ENCODE measurements at regions not wholly inside any gene's neighbourhood (a gene's known extent, or its start where the extent isn't known, plus 50 kb on each side); places are given as distances from the start of the nearest gene placed in this dataset.

DNA sequence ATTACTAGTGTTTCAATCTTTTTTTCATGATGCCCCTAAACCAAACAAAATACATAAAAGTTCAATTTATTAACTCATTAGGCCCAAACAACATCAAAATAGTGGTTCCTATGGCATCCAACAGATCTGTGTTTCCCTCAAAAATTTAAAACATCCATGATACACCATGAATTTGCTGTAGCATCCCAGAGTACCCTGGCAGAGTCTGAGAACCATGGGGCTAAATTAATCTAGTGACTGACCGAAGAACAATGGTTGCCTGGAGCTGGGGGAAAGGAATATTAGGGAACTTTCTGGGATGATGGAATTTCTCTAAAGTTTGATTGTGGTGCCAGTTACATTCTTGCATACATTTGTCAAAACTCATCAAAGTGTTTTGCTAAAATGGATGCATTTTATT is 79.5 kb upstream of the TRIO start (continued):
- no peak for TF ChIP-seq NFE2L1 (CRISPR knock-in tag; IDR thresholded peaks at IDR 0.05)
- no peak for TF ChIP-seq TCF7 (CRISPR knock-in tag; IDR thresholded peaks at IDR 0.05; ENCODE audit: low read depth)
- TF ChIP-seq, protein P1, sequence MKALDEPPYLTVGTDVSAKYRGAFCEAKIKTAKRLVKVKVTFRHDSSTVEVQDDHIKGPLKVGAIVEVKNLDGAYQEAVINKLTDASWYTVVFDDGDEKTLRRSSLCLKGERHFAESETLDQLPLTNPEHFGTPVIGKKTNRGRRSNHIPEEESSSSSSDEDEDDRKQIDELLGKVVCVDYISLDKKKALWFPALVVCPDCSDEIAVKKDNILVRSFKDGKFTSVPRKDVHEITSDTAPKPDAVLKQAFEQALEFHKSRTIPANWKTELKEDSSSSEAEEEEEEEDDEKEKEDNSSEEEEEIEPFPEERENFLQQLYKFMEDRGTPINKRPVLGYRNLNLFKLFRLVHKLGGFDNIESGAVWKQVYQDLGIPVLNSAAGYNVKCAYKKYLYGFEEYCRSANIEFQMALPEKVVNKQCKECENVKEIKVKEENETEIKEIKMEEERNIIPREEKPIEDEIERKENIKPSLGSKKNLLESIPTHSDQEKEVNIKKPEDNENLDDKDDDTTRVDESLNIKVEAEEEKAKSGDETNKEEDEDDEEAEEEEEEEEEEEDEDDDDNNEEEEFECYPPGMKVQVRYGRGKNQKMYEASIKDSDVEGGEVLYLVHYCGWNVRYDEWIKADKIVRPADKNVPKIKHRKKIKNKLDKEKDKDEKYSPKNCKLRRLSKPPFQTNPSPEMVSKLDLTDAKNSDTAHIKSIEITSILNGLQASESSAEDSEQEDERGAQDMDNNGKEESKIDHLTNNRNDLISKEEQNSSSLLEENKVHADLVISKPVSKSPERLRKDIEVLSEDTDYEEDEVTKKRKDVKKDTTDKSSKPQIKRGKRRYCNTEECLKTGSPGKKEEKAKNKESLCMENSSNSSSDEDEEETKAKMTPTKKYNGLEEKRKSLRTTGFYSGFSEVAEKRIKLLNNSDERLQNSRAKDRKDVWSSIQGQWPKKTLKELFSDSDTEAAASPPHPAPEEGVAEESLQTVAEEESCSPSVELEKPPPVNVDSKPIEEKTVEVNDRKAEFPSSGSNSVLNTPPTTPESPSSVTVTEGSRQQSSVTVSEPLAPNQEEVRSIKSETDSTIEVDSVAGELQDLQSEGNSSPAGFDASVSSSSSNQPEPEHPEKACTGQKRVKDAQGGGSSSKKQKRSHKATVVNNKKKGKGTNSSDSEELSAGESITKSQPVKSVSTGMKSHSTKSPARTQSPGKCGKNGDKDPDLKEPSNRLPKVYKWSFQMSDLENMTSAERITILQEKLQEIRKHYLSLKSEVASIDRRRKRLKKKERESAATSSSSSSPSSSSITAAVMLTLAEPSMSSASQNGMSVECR (CRISPR knock-in tag; IDR thresholded peaks at IDR 0.05; ENCODE audit: borderline replicate concordance): no peak
- TF ChIP-seq, protein P2, sequence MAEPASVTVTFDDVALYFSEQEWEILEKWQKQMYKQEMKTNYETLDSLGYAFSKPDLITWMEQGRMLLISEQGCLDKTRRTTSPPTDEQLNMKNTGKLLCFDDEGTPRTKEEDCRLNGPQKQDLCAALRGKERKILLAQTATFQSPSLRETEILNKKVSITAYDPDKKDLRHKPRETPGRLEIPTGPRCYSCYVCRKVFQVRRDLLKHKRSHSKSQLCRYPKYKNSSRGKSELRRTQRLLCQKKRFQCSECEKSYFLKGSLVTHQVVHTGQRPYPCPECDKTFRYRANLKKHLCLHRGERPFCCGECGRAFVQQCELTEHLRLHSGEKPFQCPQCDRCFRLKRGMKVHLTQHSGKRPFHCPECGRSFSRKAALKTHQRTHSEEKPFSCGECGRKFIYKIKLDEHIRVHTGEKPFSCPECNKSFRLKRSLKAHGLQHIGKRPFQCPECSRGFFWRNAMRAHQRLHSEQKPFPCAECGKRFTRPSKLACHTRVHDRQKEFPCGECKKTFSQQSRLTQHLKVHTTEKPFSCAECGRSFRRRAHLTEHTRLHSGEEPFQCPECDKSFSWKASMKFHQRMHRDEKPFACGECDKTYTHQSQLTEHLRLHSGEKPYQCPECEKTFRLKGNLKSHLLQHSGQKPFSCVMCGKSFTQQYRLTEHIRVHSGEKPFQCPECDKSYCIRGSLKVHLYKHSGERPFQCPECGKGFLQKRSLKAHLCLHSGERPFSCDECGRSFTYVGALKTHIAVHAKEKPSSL (CRISPR knock-in tag; conservative IDR thresholded peaks at IDR 0.05): no peak
- no peak for TF ChIP-seq GRHL2 (CRISPR knock-in tag; IDR thresholded peaks at IDR 0.05; ENCODE audit: insufficient replicate concordance, severe bottlenecking)
- TF ChIP-seq ZNF232 (CRISPR knock-in tag; IDR thresholded peaks at IDR 0.05): no peak
- TF ChIP-seq, protein P3, sequence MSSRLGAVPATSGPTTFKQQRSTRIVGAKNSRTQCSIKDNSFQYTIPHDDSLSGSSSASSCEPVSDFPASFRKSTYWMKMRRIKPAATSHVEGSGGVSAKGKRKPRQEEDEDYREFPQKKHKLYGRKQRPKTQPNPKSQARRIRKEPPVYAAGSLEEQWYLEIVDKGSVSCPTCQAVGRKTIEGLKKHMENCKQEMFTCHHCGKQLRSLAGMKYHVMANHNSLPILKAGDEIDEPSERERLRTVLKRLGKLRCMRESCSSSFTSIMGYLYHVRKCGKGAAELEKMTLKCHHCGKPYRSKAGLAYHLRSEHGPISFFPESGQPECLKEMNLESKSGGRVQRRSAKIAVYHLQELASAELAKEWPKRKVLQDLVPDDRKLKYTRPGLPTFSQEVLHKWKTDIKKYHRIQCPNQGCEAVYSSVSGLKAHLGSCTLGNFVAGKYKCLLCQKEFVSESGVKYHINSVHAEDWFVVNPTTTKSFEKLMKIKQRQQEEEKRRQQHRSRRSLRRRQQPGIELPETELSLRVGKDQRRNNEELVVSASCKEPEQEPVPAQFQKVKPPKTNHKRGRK (CRISPR knock-in tag; IDR thresholded peaks at IDR 0.05; ENCODE audit: borderline replicate concordance): no peak
- TF ChIP-seq, protein P4, sequence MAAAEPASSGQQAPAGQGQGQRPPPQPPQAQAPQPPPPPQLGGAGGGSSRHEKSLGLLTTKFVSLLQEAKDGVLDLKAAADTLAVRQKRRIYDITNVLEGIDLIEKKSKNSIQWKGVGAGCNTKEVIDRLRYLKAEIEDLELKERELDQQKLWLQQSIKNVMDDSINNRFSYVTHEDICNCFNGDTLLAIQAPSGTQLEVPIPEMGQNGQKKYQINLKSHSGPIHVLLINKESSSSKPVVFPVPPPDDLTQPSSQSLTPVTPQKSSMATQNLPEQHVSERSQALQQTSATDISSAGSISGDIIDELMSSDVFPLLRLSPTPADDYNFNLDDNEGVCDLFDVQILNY (CRISPR knock-in tag; IDR thresholded peaks at IDR 0.05): no peak
- TF ChIP-seq, protein P5, sequence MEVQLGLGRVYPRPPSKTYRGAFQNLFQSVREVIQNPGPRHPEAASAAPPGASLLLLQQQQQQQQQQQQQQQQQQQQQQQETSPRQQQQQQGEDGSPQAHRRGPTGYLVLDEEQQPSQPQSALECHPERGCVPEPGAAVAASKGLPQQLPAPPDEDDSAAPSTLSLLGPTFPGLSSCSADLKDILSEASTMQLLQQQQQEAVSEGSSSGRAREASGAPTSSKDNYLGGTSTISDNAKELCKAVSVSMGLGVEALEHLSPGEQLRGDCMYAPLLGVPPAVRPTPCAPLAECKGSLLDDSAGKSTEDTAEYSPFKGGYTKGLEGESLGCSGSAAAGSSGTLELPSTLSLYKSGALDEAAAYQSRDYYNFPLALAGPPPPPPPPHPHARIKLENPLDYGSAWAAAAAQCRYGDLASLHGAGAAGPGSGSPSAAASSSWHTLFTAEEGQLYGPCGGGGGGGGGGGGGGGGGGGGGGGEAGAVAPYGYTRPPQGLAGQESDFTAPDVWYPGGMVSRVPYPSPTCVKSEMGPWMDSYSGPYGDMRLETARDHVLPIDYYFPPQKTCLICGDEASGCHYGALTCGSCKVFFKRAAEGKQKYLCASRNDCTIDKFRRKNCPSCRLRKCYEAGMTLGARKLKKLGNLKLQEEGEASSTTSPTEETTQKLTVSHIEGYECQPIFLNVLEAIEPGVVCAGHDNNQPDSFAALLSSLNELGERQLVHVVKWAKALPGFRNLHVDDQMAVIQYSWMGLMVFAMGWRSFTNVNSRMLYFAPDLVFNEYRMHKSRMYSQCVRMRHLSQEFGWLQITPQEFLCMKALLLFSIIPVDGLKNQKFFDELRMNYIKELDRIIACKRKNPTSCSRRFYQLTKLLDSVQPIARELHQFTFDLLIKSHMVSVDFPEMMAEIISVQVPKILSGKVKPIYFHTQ (CRISPR knock-in tag; IDR thresholded peaks at IDR 0.05): no peak
- TF ChIP-seq, protein P6, sequence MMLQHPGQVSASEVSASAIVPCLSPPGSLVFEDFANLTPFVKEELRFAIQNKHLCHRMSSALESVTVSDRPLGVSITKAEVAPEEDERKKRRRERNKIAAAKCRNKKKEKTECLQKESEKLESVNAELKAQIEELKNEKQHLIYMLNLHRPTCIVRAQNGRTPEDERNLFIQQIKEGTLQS (CRISPR knock-in tag; conservative IDR thresholded peaks at IDR 0.05): no peak
- no peak for TF ChIP-seq NFYB (CRISPR knock-in tag; conservative IDR thresholded peaks at IDR 0.05; ENCODE audit: low read depth)

DNA sequence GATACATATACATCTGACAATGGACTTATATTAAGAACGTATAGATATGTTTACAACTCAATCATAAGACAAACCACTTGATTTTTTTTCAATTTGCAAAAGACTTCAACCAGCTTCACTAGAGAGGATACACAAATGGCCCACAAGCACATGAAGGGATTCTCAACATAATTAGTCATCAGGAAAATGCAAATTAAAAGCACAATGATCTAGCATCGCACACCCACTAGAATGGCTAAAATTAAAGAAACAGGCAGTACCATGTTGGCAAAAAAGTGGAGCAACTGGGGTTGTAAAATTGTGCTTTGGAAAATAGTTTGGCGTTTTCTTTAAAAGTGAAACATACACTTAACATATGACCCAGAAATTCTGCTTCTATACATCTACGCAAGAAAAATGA is 80.0 kb upstream of the TRIO start:
- no peak overlapping the region for H3K4me3 Mint-ChIP-seq
- H3K4me1 Mint-ChIP-seq: no peaks in the 10 kb centered on the region
- DNase-seq (ENCODE audit: low spot score): no peak
- ChIA-PET POLR2A (no interaction called here), CTCF (no interaction called here)
- no peaks in the 10 kb centered on the region for H3K36me3 Mint-ChIP-seq
- no peak overlapping the region for H3K27ac Mint-ChIP-seq
- no peaks in the 10 kb centered on the region for H3K27me3 Mint-ChIP-seq (ENCODE audit: low read depth)
- ATAC-seq: no peak
- peaks cover 12% of the 10 kb centered on the region for H3K9me3 Mint-ChIP-seq
- TF ChIP-seq, protein P7, sequence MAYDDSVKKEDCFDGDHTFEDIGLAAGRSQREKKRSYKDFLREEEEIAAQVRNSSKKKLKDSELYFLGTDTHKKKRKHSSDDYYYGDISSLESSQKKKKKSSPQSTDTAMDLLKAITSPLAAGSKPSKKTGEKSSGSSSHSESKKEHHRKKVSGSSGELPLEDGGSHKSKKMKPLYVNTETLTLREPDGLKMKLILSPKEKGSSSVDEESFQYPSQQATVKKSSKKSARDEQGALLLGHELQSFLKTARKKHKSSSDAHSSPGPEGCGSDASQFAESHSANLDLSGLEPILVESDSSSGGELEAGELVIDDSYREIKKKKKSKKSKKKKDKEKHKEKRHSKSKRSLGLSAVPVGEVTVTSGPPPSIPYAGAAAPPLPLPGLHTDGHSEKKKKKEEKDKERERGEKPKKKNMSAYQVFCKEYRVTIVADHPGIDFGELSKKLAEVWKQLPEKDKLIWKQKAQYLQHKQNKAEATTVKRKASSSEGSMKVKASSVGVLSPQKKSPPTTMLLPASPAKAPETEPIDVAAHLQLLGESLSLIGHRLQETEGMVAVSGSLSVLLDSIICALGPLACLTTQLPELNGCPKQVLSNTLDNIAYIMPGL (CRISPR knock-in tag; IDR thresholded peaks at IDR 0.05): no peak
- no peak for TF ChIP-seq RORB (CRISPR knock-in tag; IDR thresholded peaks at IDR 0.05)
- TF ChIP-seq, protein P5 (CRISPR knock-in tag; IDR thresholded peaks at IDR 0.05): no peak
- TF ChIP-seq ZNF121 (CRISPR knock-in tag; IDR thresholded peaks at IDR 0.05): no peak
- no peak for TF ChIP-seq JUN (CRISPR knock-in tag; IDR thresholded peaks at IDR 0.05)
- no peak for TF ChIP-seq IRF2 (CRISPR knock-in tag; IDR thresholded peaks at IDR 0.05; ENCODE audit: borderline replicate concordance, low read depth)

Data from WTC11 (cell line).